ENCODE measurements at regions not wholly inside any gene's neighbourhood (a gene's known extent, or its start where the extent isn't known, plus 50 kb on each side); places are given as distances from the start of the nearest gene placed in this dataset.

GRCh38 chr5:87949676-87950631, 318.7 kb downstream of the TMEM161B start:
- no peak for DNase-seq (ENCODE audit: low read depth)

GRCh38 chr5:87948486-87948885, 320.2 kb downstream of the TMEM161B start:
- no peak for DNase-seq (ENCODE audit: low read depth)

- no peak for DNase-seq (ENCODE audit: low read depth)
These were observed 322.4 kb downstream of the TMEM161B start for GRCh38 chr5:87946271-87946670.

GRCh38 chr5:87945286-87945650, 323.4 kb downstream of the TMEM161B start:
- DNase-seq (ENCODE audit: low read depth): no peak

GRCh38 chr5:87944553-87945285, 323.9 kb downstream of the TMEM161B start:
- no peak for DNase-seq (ENCODE audit: low read depth)

- no peak for DNase-seq (ENCODE audit: low read depth)
These were observed 327.9 kb downstream of the TMEM161B start for GRCh38 chr5:87940775-87941174.

- no peak for DNase-seq (ENCODE audit: low read depth)
These were observed 332.0 kb downstream of the TMEM161B start for GRCh38 chr5:87936667-87937066.

GRCh38 chr5:87924436-87924835, 344.2 kb downstream of the TMEM161B start:
- DNase-seq (ENCODE audit: low read depth): no peak

- DNase-seq (ENCODE audit: low read depth): no peak
These were observed 352.3 kb downstream of the TMEM161B start for GRCh38 chr5:87916320-87916719.

GRCh38 chr5:87912419-87912818, 356.2 kb downstream of the TMEM161B start:
- no peak for DNase-seq (ENCODE audit: low read depth)

- no peak for DNase-seq (ENCODE audit: low read depth)
These were observed 359.3 kb downstream of the TMEM161B start for GRCh38 chr5:87909382-87909781.

- DNase-seq (ENCODE audit: low read depth): no peak
These were observed 361.7 kb downstream of the TMEM161B start for GRCh38 chr5:87906962-87907361.

GRCh38 chr5:87900419-87900818, 368.2 kb downstream of the TMEM161B start:
- DNase-seq (ENCODE audit: low read depth): no peak

GRCh38 chr5:87899721-87900131, 368.9 kb downstream of the TMEM161B start:
- no peak for DNase-seq (ENCODE audit: low read depth)

- no peak for DNase-seq (ENCODE audit: low read depth)
These were observed 369.4 kb downstream of the TMEM161B start for GRCh38 chr5:87899208-87899661.

- DNase-seq (ENCODE audit: low read depth): no peak
These were observed 370.1 kb downstream of the TMEM161B start for GRCh38 chr5:87898574-87898973.

- DNase-seq (ENCODE audit: low read depth): no peak
These were observed 380.5 kb downstream of the TMEM161B start for GRCh38 chr5:87888139-87888538.

GRCh38 chr5:87887247-87887646, 381.4 kb downstream of the TMEM161B start:
- no peak for DNase-seq (ENCODE audit: low read depth)

GRCh38 chr5:87886164-87886563, 382.5 kb downstream of the TMEM161B start:
- no peak for DNase-seq (ENCODE audit: low read depth)

GRCh38 chr5:87885758-87886157, 382.9 kb downstream of the TMEM161B start:
- DNase-seq (ENCODE audit: low read depth): no peak

- no peak for DNase-seq (ENCODE audit: low read depth)
These were observed 391.1 kb downstream of the TMEM161B start for GRCh38 chr5:87877495-87877894.

GRCh38 chr5:87877023-87877422, 391.6 kb downstream of the TMEM161B start:
- DNase-seq (ENCODE audit: low read depth): no peak

GRCh38 chr5:87876616-87877015, 392.0 kb downstream of the TMEM161B start:
- DNase-seq (ENCODE audit: low read depth): no peak

Data from activated T-cell treated with anti-CD3 and anti-CD28 coated beads for 1 hour (primary cell).